ENCODE measurements at regions not wholly inside any gene's neighbourhood (a gene's known extent, or its start where the extent isn't known, plus 50 kb on each side); places are given as distances from the start of the nearest gene placed in this dataset.

DNA sequence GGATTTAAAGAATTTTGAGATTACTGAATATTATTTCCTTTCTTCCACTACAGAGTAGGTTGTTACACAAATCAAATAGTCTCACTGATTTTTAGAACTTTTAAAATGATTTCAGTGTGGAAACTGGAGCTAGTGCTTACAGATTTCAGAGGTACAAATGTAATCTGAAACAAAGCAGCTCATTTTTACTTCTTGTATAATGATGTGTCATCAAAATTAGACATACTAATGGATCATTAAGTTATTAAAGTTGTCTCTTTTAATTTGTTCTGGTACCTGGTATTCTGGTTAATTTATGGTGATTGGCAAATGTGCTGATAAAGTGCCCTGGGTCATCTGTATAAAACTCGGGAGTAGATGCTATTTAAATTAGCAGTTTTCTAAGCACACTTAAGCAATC, 1528.3 kb downstream of the RPA4 start:
- Histone ChIP-seq H3K27me3 (ENCODE audit: insufficient read depth, low read length) (no peaks in the 10 kb centered on the region), H3K79me2 (ENCODE audit: insufficient read depth, low read length) (no peaks in the 10 kb centered on the region), H3K27ac (ENCODE audit: low read depth, low read length) (no peak overlapping the region), H2AFZ (ENCODE audit: low read length) (no peak overlapping the region), H3K4me3 (ENCODE audit: insufficient read depth, low read length) (no peak overlapping the region), H4K20me1 (ENCODE audit: insufficient read depth, low read length) (no peaks in the 10 kb centered on the region), H3K36me3 (ENCODE audit: insufficient read depth, low read length) (no peaks in the 10 kb centered on the region), H3K4me1 (ENCODE audit: insufficient read depth, low read length) (no peaks in the 10 kb centered on the region), H3K4me2 (ENCODE audit: insufficient read depth, low read length) (no peak overlapping the region), H3K9me3 (ENCODE audit: low read depth, low read length) (no peaks in the 10 kb centered on the region)
- TF ChIP-seq, protein P1, sequence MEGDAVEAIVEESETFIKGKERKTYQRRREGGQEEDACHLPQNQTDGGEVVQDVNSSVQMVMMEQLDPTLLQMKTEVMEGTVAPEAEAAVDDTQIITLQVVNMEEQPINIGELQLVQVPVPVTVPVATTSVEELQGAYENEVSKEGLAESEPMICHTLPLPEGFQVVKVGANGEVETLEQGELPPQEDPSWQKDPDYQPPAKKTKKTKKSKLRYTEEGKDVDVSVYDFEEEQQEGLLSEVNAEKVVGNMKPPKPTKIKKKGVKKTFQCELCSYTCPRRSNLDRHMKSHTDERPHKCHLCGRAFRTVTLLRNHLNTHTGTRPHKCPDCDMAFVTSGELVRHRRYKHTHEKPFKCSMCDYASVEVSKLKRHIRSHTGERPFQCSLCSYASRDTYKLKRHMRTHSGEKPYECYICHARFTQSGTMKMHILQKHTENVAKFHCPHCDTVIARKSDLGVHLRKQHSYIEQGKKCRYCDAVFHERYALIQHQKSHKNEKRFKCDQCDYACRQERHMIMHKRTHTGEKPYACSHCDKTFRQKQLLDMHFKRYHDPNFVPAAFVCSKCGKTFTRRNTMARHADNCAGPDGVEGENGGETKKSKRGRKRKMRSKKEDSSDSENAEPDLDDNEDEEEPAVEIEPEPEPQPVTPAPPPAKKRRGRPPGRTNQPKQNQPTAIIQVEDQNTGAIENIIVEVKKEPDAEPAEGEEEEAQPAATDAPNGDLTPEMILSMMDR (IDR thresholded peaks at IDR 0.05; ENCODE audit: extremely low read depth, low read depth, low read length), result no peak
- no peak for DNase-seq (ENCODE audit: insufficient read length, low spot score, missing footprints)

DNA sequence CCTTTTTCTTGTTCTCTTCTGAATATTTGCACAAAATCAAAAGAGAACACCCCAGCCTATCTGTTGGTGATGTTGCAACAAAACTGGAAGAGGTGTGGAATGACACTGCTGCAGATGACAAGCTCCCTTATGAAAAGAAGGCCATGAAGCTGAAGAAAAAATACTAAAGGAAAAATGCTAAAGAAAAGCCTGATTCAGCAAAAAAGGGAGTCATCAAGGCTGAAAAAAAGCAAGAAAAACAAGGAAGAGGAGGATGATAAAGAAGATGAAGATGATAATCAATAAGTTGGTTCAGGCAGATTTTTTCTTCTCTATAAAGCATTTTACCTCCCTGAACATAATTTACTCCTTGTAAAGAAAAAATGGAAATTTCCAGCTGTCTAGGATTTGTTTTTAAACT, 1538.8 kb downstream of the RPA4 start:
- Histone ChIP-seq H3K27ac (ENCODE audit: low read depth, low read length) (no peak overlapping the region), H2AFZ (ENCODE audit: low read length) (no peak overlapping the region), H3K4me3 (ENCODE audit: insufficient read depth, low read length) (no peak overlapping the region)

DNA sequence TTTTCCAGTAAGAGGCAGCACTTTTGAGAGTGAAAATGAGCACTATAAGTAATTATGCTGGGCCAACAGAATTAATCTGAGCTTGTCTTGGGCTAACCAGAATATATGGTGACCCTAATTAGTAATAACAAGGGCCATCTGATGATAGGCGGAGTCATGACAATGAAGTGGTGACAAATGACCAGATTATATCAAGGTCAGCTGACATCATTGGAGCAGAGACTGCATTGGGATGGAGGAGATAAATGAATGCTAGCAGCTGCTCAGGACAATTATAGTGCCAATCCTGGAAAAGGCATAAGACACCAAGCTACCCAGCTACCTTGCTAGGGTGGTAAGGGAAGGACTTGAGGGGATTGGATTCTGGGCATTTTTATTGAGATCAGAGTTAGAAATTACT, 1548.7 kb downstream of the RPA4 start:
- Histone ChIP-seq H3K4me3 (ENCODE audit: insufficient read depth, low read length) (no peak overlapping the region), H3K4me1 (ENCODE audit: insufficient read depth, low read length) (no peaks in the 10 kb centered on the region), H3K4me2 (ENCODE audit: insufficient read depth, low read length) (no peak overlapping the region), H3K27me3 (ENCODE audit: insufficient read depth, low read length) (no peaks in the 10 kb centered on the region), H3K27ac (ENCODE audit: low read depth, low read length) (no peak overlapping the region), H3K9me3 (ENCODE audit: low read depth, low read length) (no peaks in the 10 kb centered on the region), H2AFZ (ENCODE audit: low read length) (no peak overlapping the region), H4K20me1 (ENCODE audit: insufficient read depth, low read length) (no peaks in the 10 kb centered on the region), H3K36me3 (ENCODE audit: insufficient read depth, low read length) (no peaks in the 10 kb centered on the region), H3K79me2 (ENCODE audit: insufficient read depth, low read length) (no peaks in the 10 kb centered on the region)
- TF ChIP-seq, protein P1 (IDR thresholded peaks at IDR 0.05; ENCODE audit: extremely low read depth, low read depth, low read length), result no peak
- no peak for DNase-seq (ENCODE audit: insufficient read length, low spot score, missing footprints)

More for the DNA sequence above, 1538.8 kb downstream of the RPA4 start:
- Histone ChIP-seq H3K4me2 (ENCODE audit: insufficient read depth, low read length) (no peak overlapping the region), H3K9me3 (ENCODE audit: low read depth, low read length) (no peaks in the 10 kb centered on the region), H3K79me2 (ENCODE audit: insufficient read depth, low read length) (no peaks in the 10 kb centered on the region), H4K20me1 (ENCODE audit: insufficient read depth, low read length) (no peaks in the 10 kb centered on the region), H3K36me3 (ENCODE audit: insufficient read depth, low read length) (no peaks in the 10 kb centered on the region), H3K27me3 (ENCODE audit: insufficient read depth, low read length) (no peaks in the 10 kb centered on the region), H3K4me1 (ENCODE audit: insufficient read depth, low read length) (no peaks in the 10 kb centered on the region)
- no peak for DNase-seq (ENCODE audit: insufficient read length, low spot score, missing footprints)
- TF ChIP-seq, protein P1 (IDR thresholded peaks at IDR 0.05; ENCODE audit: extremely low read depth, low read depth, low read length), result no peak

DNA sequence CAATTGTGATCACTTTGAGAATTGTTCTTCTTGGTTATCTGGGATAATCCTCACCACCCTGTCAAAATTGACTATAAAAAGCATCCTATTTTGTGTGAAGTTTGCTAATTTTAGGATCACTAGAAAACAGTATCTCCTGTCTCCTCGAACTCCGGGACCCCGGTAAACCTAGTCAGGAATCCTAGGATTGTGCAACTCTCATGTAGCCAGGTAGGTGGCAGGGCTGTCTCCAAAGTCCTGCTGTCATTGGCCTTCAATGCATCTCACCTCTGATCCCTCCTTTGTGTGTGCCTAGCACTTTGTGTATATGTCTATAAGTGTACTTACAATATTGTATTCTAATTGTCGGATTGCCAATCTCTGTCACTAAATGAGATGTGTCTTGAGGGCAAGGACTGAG, 1564.8 kb downstream of the RPA4 start:
- TF ChIP-seq, protein P1 (IDR thresholded peaks at IDR 0.05; ENCODE audit: extremely low read depth, low read depth, low read length), result no peak
- H3K27ac ChIP-seq (ENCODE audit: low read depth, low read length), result no peak overlapping the region
- DNase-seq (ENCODE audit: insufficient read length, low spot score, missing footprints), result no peak
- no peaks in the 10 kb centered on the region for H3K79me2 ChIP-seq (ENCODE audit: insufficient read depth, low read length)
- no peak overlapping the region for H2AFZ ChIP-seq (ENCODE audit: low read length)
- H3K9me3 ChIP-seq (ENCODE audit: low read depth, low read length), result no peaks in the 10 kb centered on the region
- no peaks in the 10 kb centered on the region for H3K36me3 ChIP-seq (ENCODE audit: insufficient read depth, low read length)
- no peak overlapping the region for H3K4me3 ChIP-seq (ENCODE audit: insufficient read depth, low read length)
- H3K4me1 ChIP-seq (ENCODE audit: insufficient read depth, low read length), result no peaks in the 10 kb centered on the region
- H3K27me3 ChIP-seq (ENCODE audit: insufficient read depth, low read length), result no peaks in the 10 kb centered on the region
- no peaks in the 10 kb centered on the region for H4K20me1 ChIP-seq (ENCODE audit: insufficient read depth, low read length)
- no peak overlapping the region for H3K4me2 ChIP-seq (ENCODE audit: insufficient read depth, low read length)

All from osteoblast (primary cell).